ENCODE measurements at regions not wholly inside any gene's neighbourhood (a gene's known extent, or its start where the extent isn't known, plus 50 kb on each side); places are given as distances from the start of the nearest gene placed in this dataset.

- H3K9me3 ChIP-seq (replicated peaks; ENCODE audit: control insufficient read depth, insufficient read depth, low read length): peaks cover 2% of the 10 kb centered on the region
- no TSS peak for BruUV-seq (replicated peaks)
- no peaks in the 10 kb centered on the region for H3K79me2 ChIP-seq (ENCODE audit: control insufficient read depth, insufficient read depth, low read length)
- no peak overlapping the region for H3K4me2 ChIP-seq (ENCODE audit: insufficient read depth, low read length)
- H2AFZ ChIP-seq (ENCODE audit: low read depth, low read length): no peak overlapping the region
- TF ChIP-seq POLR2A (IDR thresholded peaks at IDR 0.05; ENCODE audit: low read depth, low read length) (no peak), CTCF (IDR thresholded peaks at IDR 0.05; ENCODE audit: extremely low read depth in 1 of 2, insufficient read depth in 1 of 2, low read depth in 1 of 2, low read length in 2 of 2) (no peak), EZH2 (IDR thresholded peaks at IDR 0.05; ENCODE audit: borderline replicate concordance, low read depth, low read length, severe bottlenecking) (no peak), JUN (IDR thresholded peaks at IDR 0.05; ENCODE audit: borderline replicate concordance, insufficient read depth, insufficient read length, low read depth) (no peak), GATA2 (IDR thresholded peaks at IDR 0.05; ENCODE audit: insufficient read depth, insufficient read length, low read depth, low read length) (no peak), MAX (IDR thresholded peaks at IDR 0.05; ENCODE audit: insufficient read depth, insufficient read length) (no peak), MYC (IDR thresholded peaks at IDR 0.05; ENCODE audit: low read depth, low read length) (no peak), FOS (IDR thresholded peaks at IDR 0.05; ENCODE audit: borderline replicate concordance, insufficient read depth, low read length) (no peak), POLR2AphosphoS5 (IDR thresholded peaks at IDR 0.05; ENCODE audit: insufficient read depth, low read depth, low read length) (no peak)
- no peak overlapping the region for H3K27ac ChIP-seq (ENCODE audit: insufficient read depth, low read depth, low read length)
- FAIRE-seq (no peak), DNase-seq (ENCODE audit: low read depth, low spot score) (no peak)
- no peaks in the 10 kb centered on the region for H3K27me3 ChIP-seq (ENCODE audit: control insufficient read depth in 2 of 2, insufficient read depth in 2 of 2, low read length in 2 of 2)
- no peaks in the 10 kb centered on the region for H3K9me1 ChIP-seq (replicated peaks; ENCODE audit: control insufficient read depth, extremely low read depth, insufficient read depth, low read length)
- dilution Hi-C loops (cut with MboI; ENCODE audit: extremely low pct_ligation_motif_present, low sequenced_read_pairs): no loop called here
- H3K4me3 ChIP-seq (replicated peaks in 1 of 3; ENCODE audit: insufficient read depth in 1 of 3, low read depth in 1 of 3, low read length in 3 of 3): no peak overlapping the region
- intact Hi-C loops (cut with micrococcal nuclease): no loop called here
- no peaks in the 10 kb centered on the region for H3K4me1 ChIP-seq (ENCODE audit: control insufficient read depth, extremely low read depth, insufficient read depth, low read length)
- POLR2A ChIA-PET: no interaction called here
- CTCF ChIA-PET: no interaction called here
- H4K20me1 ChIP-seq (replicated peaks; ENCODE audit: control insufficient read depth, extremely low read depth, insufficient read depth, low read length): no peaks in the 10 kb centered on the region
- no peaks in the 10 kb centered on the region for H3K36me3 ChIP-seq (ENCODE audit: control insufficient read depth in 2 of 2, extremely low read depth in 1 of 2, insufficient read depth in 2 of 2, low read length in 2 of 2)
- H3K9ac ChIP-seq (replicated peaks; ENCODE audit: extremely low read depth, insufficient read depth, low read length): no peak overlapping the region
These were observed 883.7 kb downstream of the GALC start for GRCh38 chr14:87109271-87109670.
